Right lobe of liver (tissue), 4 donors: ENCODE measurements at regions not wholly inside any gene's neighbourhood (a gene's known extent, or its start where the extent isn't known, plus 50 kb on each side); places are given as distances from the start of the nearest gene placed in this dataset.
"Not testable (repeated sequence)": the region's sequence is repeated elsewhere in the genome, so short reads cannot be mapped to it uniquely, and the experiment has no call there.

ENCODE experiments used
- CTCF ChIP-seq, 4 donors: fragments of 200-600 bp in 3 of 4; fragments of 450-650 bp in 1 of 4; IDR thresholded peaks; one replicate each; pipeline versions ENCODE4 v1.5.1 to v1.8.0; 2016 to 2022; ENCODE audit warnings: antibody characterized with exemption in 4 of 4, mild to moderate bottlenecking in 2 of 4
- POLR2A ChIP-seq: fragments of 450-650 bp; IDR thresholded peaks from one replicate; pipeline ENCODE4 v1.6.1; 2017; ENCODE audit warnings: antibody characterized with exemption, mild to moderate bottlenecking
- donor health status: DM: no; HTN: no; CAD: no.
- donor health status: DM: no; HTN: no; CAD: no.
- donor health status: DM: no; HTN: yes; CAD: no.

GRCh38 chr18:15315301-15315700, 567.3 kb downstream of the ANKRD30B start:
- peak in 1 of 4 donors; percentile 30 for TF ChIP-seq CTCF (IDR thresholded peaks at IDR 0.05)
- TF ChIP-seq POLR2A, result not testable (repeated sequence)
